CD4-positive, alpha-beta T cell treated with Interferon alpha-2 for 1 hour (primary cell): ENCODE measurements at regions not wholly inside any gene's neighbourhood (a gene's known extent, or its start where the extent isn't known, plus 50 kb on each side); places are given as distances from the start of the nearest gene placed in this dataset.

Source experiments
- DNase-seq, 2 donors: peaks; one replicate each; pipeline ENCODE4 v3.0.0-alpha.2; 2020 to 2022

DNA sequence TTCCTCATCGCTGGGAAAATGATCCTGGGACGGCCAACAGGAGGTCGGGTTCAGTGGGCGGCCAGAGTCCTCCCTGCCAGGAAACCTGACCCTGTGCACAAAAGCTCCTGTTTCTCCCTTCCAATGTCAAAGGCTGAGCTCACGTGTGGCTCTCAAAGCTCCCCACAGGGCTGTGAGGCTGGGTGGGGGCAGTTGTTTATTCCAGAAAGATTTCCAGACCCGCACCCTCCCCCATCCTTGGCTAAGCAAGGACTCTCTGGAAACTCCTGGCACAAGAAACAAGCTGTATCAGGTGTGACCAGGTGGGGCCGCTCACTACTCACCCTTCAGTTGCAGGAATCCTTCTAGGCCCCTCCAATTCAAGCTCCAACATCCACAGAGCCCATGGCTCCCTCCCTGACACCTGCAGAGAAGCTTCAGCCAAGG lies 131.9 kb downstream of the SHANK2 start:
- DNase-seq: no peak

DNA sequence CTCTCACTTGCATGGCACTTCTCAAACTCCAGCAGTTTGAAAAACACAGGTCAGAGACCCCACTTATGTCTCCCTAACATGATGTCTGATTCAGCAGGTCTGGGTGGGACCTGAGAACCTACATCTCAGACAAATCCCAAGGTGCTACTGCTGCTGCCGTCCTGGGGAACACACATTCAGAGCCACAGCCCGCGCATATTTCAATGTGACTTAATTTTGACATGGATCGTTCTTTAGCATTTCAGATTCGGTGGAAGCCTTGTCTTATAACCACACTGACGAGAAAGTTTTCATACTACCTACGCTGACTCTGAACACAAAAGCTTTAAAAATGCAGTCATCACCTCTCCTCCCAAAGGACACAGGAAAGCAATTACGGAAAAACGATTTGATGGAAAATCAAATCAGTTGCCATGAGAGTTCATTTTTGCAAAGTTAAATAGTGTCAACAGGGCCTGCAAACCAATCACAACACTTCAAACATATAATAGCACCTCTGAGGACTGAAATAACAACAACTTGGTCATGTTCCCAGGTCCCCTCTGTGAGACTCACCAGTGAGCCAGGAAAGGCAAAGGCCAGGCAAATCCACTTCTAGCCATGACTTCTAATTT lies 132.6 kb downstream of the SHANK2 start:
- DNase-seq: no peak

- no peak for DNase-seq
These were observed 133.6 kb downstream of the SHANK2 start for GRCh38 chr11:71118671-71119250.

GRCh38 chr11:71117311-71117710 lies 135.1 kb downstream of the SHANK2 start:
- DNase-seq: no peak

DNA sequence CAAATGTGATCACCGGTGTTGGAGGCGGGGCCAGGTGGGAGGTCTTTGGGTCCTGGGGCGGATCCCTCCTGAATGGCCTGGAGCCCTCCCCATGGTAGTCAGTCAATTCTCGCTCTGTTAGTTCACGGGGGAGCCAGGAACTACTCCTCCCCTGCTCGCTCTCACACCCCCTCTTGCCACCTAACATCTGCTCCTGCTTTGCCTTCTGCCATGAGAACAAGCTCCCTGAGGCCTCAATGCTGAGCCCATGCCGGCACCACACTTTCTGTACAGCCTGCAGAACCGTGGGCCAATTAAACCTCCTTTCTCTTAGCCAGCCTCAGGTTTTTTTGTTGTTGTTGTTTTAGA lies 135.7 kb downstream of the SHANK2 start:
- no peak for DNase-seq

DNA sequence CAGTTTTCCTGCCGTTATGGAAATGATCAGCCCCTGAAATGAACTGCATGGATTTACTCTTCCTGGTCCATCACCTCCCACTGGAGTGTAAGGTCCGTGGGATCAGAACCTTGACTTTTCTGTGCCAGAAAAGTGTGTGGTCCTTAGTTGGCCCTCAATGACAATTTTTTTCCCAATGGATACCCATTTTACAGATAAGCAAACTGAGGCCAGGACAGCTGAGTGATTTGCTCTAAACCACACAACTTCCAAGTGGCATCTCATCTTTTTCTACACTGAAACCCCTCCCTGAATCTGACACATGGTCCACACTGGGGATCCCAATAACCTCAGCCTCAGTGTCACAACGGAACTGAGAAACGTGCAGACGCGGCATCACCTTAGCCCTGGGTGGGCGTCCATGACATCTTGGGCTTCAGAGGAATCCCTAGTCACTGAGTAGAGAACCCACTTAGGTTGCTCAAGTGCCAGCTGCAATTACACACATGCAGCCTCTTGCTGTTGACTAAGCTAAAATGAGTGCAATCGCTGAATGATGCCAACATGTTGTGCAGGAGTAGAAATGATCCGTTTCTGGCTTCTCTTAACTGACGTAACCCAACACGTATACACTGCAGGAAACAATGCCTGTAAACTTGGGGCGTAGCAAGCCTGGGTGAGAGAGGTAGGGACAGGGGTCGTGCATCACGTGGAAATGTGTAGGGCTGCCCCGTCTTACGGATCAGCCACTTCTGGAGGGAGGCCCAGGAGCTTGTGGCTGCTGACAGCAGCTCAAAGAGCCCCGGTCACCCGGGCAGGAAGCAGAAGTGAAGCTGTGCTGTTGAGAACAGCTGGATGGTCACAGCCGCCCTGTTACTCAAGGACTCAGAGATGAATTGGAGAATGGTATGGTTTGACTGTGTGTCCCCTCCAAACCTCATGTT lies 136.3 kb downstream of the SHANK2 start:
- no peak for DNase-seq

DNA sequence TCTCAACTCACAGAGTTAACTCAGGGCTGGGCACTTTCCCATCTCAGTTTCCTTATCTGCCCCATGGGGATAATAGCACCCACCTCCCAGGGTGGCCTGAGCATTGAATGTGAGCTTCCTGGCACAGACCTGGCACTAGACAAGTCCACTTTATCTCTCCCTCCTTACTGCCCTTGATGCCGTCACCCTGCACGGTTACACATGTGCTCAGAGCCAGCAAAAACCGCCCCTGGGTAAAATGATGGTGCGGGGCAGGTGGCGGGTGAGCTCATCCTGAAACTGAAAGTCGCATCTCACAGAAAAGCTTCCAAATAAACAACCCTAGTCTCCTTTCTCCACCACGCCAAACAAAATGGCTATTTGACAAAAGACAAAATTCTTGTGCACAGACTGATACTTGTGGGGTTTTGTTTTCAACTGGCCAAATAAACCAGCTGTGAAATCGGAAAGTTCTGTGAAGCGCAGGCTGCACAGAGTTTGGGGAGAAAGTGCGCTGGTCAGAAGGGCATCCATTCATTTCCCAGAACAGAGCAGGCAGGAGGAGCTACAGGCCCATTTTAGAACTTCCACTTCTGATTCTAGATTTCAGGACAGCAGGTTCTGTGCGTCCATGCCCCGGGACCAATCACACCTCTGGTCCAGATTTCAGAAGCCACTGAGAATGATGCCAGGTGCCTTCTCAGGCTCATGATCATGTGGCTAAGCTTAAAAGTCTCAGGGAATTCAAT lies 138.1 kb downstream of the SHANK2 start:
- DNase-seq: no peak

DNA sequence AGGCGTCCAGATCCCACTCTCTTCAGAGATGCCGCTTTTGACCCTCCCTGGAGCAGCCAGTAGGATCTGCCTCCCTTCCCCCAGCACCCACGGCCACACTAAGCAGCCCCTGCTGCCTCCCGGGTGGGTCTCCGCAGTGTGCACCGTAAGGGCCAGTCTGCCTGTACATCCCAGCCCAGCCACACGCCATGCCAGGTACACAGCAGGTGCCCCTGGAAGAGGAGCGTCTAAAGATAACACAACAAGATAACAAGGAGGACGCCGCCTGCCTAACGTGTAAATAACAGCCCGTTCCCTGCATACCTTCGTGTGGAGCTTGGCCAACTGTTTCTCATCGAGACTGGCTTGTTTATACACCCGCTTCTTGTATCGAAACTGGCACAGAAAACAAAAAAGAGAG lies 139.4 kb downstream of the SHANK2 start:
- DNase-seq: no peak

GRCh38 chr11:71112454-71112853 lies 139.9 kb downstream of the SHANK2 start:
- no peak for DNase-seq

DNA sequence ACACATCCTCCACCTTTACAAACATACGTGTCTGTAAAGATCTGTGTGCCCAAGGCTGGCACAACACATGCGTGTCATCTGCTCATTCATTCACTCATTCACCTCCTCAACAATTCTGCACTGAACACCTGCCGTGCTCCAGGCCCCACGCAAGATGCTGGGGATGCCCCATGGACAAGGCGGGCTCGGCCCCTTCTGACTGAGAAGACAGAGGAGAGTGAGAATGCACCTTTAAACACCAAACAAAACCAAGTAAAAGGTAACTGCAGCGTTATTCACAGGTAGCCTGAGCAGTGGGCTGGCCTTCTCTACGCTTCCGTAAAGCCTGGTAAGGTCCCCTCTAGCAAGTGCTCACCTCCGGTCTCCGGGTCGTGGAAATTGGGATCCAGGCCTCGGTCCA lies 142.8 kb downstream of the SHANK2 start:
- no peak for DNase-seq

DNA sequence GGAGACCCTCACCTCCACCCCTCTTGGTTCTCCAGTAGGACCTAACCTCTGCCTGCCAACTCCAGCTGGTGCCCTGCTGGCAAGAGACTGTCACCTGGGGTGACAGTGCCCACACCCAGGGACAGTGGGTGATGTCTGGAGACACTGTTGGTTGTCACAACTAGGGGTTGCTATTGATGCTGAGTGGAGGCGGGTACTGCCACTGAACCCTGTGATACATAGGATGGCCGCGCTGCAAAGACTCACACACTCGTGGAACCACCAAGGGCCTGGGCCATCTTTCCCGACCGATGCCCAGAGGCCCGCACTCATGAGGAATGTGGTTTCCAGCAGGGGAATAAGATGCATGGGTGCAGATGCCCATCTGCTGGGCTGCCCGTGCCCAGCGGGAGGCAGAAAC lies 143.2 kb downstream of the SHANK2 start:
- DNase-seq: no peak

DNA sequence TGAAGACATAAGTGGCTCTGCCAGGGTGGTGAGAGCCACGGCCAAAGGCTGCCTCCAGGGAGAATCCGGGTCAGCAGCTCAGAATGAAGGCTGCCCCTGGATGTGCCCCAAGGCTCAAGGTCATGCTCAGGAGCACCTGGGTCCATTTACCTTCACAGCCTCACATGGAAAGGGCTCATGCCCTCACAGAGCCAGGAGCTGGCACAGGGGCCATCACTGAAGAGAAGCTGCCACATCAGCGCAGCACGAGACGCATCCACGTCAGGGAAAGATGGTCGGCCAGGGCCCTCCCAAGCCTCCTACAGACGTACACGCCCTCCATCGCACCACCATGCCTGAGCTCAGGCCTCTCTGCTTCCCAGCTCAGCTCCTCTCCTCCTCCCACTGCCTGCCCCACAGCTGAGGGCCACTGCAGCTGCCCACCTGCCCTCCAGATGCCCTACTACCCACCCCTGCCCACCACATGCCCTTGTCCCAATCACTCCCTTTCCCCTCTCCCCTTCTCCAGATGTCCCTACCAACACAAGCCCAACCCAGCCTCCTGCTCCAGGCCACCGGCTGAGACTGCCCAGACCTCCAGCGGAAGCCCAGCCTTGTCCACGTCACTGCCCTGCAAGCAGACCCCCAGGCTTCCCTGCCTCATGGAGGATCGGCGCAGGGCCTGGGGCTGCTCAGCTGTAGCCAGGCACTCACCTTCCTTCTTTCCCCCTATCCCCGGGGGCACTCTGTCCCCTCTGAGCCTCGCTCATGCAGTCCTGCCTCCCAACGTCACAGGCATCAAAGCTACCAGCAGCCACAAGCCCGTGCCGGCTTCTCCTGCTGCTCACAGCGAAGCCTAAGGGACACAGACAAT lies 144.1 kb downstream of the SHANK2 start:
- no peak for DNase-seq

DNA sequence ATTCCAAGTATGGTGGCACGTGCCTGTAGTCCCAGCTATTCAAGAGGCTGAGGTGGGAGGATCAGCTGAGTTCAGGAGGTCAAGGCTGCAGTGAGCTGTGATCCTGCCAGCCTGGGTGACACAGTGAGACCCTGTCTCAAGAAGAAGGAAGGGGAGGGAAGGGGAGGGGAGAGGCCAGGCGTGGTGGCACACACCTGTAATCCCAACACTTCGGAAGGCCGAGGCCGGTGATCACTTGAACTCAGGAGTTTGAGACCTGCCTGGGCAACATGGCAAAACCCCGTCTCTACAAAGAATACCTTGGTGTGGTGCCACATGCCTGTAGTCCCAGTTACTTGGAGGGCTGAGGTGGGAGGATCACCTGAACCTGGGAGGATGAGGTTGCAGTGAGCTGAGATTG lies 145.7 kb downstream of the SHANK2 start:
- no peak for DNase-seq

DNA sequence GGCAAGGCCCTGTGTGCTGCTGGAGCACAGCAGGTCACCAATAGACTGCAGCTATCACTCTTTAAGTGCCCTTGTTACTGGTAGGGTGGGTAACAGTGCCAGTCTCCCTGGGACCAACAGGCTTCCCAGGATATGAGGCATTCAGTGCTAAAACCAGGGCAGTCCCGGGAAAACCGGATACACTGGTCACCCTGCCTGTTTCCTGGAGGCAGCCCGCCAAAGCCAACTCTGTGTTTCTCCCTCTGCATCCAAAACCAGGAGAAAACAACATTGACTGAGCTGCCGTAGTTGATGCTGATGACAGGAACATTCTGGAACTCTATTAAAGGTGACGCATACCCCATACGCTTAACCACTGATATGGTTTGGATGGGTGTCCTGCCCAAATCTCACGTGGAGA lies 149.1 kb downstream of the SHANK2 start:
- DNase-seq: no peak

DNA sequence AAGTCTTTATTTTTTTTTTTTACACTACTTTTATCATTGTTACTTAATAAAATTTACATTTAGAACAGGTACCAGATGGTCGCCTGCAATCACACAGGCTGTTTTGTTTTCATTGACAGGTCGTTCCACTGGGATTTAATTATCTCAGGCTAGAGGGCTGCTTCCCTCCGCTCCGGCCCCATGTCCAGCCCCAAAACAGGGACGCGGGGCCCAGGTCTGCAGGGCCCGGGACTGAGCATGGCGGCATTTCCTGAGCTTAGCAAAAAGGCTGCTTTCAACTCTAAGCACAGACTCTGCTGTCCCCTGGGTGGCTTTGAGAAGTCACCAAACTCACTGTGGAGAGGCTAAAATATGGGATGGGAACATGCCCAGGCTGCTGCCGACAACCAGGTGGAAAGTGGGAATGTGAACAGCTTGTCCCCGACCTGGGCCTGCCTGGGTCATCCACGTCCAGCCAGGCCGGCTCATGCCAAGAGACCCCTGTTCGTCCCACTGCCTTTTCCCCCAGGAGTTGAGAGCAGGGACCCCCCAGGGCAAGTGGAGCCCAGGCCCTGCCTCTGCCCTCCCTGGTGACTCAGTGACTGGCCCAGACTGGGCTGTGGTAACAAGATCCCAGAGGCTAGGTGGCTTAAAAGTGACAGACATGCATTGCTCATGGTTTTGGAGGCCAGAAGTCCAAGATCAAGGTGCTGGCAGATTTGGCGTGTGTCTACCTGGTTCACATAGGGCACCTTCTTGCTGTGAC lies 150.0 kb downstream of the SHANK2 start:
- no peak for DNase-seq

GRCh38 chr11:71101606-71102005 lies 150.8 kb downstream of the SHANK2 start:
- no peak for DNase-seq

GRCh38 chr11:71101046-71101445 lies 151.3 kb downstream of the SHANK2 start:
- no peak for DNase-seq

DNA sequence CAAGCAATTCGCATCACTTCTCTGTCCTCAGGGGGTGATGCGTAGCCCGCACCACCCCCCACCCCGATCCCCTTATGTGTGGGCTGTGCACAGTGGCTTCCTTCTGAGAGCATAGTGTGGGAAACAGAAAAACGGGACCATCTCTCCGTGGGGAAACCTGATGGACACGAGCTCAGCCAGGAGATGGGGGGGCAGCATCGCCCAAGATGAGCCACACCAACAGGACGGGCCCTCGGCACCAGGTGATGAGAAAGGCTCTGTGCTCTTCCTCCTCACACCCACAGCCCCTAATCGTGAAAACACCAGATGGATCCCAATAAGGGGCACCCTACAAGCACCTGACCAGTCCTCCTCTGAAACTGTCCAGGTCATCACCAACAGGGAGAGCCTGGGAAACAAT lies 153.6 kb downstream of the SHANK2 start:
- DNase-seq: no peak

DNA sequence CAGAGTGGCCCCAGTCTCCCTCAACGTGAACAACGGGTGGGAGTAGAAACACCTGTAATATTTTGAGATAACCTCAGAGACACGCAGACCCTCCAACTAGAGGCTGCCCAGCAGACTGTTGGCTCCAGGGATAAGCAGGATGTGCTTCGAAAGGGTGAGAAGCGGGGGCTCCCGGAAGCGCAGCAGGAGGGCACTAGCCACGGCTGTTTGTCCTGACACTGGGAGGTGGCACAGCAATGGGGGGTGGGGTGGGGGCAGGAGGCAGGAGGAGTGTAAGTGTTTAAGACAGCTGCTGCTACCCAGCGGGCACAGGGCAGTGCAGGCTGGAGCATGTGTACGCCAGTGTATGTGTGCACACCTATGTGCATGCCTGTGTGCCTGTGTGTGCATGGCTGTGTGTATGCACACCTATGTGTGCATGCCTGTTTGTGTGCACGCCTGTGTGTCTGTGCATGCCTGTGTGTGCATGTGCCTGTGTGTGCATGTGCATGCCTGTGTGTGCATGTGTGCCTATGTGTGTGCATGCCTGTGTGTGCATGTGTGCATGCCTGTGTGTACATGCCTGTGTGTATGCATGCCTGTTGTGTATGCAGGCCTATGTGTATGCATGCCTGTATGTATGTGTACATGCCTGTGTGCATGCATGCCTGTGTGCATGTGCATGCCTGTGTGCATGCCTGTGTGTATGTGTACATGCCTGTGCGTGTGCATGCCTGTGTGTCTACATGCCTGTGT lies 154.7 kb downstream of the SHANK2 start:
- DNase-seq: no peak

GRCh38 chr11:71096751-71097388 lies 155.5 kb downstream of the SHANK2 start:
- DNase-seq: no peak
